ENCODE measurements at regions not wholly inside any gene's neighbourhood (a gene's known extent, or its start where the extent isn't known, plus 50 kb on each side); places are given as distances from the start of the nearest gene placed in this dataset.

DNA sequence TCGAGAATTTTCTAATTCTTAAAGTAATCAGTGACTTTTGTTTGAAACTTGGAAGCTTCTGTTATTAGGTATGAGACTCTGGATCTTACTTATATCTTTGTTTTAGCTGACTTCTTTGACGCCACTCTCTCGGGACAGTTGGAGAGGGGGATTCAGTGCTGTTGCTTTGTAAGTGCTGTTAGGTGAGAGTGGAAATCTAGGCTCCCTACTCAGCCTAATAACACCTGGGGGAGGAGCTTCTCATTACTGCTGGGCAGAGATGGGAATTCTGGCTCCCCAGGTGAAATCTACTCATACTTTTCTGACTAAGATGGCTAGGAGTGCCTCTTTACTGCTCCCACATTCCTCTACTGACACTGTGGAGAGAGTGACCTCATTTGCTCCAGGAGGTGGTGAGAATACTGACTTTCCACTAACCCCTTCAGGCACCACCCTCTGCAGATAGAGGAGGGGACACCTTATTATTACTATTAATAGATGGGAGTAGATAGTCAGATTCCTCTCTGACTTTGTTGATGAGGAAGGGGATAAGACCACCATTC is 324.9 kb upstream of the SPRY2 start:
- Mint-ChIP-seq H3K27ac (ENCODE audit: low read depth) (no peak overlapping the region), H3K4me3 (no peak overlapping the region), H3K27me3 (no peaks in the 10 kb centered on the region), H3K36me3 (ENCODE audit: insufficient read depth) (no peaks in the 10 kb centered on the region), H3K4me1 (no peaks in the 10 kb centered on the region), H3K9me3 (peaks cover 2% of the 10 kb centered on the region)
- DNase-seq (ENCODE audit: low spot score in 2 of 2), result no peak
- ATAC-seq (replicated peaks; ENCODE audit: extremely low read depth, poor library complexity, severe bottlenecking), result no peak

DNA sequence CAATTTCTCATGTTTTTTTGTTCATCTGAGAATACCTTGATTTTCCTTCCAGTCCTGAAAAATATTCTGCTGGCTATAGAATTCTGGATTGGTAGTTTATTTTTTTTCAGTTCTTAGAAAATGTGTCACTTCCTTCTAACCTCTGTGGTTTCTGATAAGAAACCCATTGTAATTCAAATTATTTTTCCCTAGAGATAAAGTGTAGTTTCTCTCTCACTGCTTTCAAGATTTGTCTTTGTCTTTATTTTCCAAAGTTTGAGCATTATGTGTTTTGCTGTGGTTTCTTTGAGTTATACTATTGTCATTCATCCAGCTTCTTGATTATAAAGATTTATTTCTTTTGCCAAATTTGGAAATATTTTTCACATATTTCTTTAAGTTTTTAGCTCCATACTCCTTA is 324.0 kb upstream of the SPRY2 start:
- H3K27ac Mint-ChIP-seq (ENCODE audit: low read depth), result no peak overlapping the region
- H3K27me3 Mint-ChIP-seq, result no peaks in the 10 kb centered on the region
- no peaks in the 10 kb centered on the region for H3K36me3 Mint-ChIP-seq (ENCODE audit: insufficient read depth)
- no peaks in the 10 kb centered on the region for H3K9me3 Mint-ChIP-seq
- H3K4me3 Mint-ChIP-seq, result no peak overlapping the region
- H3K4me1 Mint-ChIP-seq, result no peaks in the 10 kb centered on the region
- ATAC-seq (replicated peaks; ENCODE audit: extremely low read depth, poor library complexity, severe bottlenecking) (no peak), DNase-seq (ENCODE audit: low spot score in 2 of 2) (no peak)

DNA sequence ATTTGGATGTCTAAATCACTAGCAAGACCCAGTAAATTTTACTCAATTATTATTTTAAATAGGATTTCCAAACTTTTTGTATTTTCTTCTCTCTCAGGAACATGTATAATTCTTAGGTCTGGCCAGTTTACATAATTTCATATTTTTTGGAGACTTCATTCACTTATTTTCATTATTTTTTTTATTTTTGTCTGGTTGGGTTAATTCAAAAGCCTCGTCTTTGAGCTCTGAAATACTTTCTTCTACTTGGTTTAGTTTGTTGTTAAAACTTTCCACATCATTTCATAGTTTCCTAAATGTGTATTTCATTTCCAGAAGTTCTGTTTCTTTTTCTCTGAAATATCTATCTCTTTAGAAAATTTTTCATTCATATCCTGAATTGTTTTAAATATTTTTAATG is 322.9 kb upstream of the SPRY2 start:
- Mint-ChIP-seq H3K4me1 (no peaks in the 10 kb centered on the region), H3K36me3 (ENCODE audit: insufficient read depth) (no peaks in the 10 kb centered on the region), H3K27ac (ENCODE audit: low read depth) (no peak overlapping the region), H3K27me3 (no peaks in the 10 kb centered on the region), H3K9me3 (no peaks in the 10 kb centered on the region), H3K4me3 (no peak overlapping the region)
- DNase-seq (ENCODE audit: low spot score in 2 of 2) (no peak), ATAC-seq (replicated peaks; ENCODE audit: extremely low read depth, poor library complexity, severe bottlenecking) (no peak)

DNA sequence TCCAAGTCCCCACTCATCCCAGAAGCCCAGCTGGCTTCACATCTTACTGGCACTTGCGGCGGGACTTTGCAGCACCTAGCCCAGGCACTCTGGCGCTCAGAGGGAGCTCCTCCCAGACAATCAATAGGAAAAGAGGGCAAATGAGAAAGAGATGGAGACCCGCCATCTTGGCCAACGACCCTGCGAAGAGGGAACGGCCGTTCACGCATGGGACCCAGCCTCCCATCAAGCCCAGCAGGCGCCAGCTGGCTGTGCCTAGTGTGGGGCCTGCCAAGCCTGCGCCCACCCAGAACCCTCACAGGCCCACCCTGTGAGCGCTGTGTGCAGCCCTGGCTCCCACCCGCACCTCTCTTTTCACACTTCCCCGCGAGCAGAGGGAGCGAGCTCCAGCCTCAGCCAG is 317.8 kb upstream of the SPRY2 start:
- ATAC-seq (replicated peaks; ENCODE audit: extremely low read depth, poor library complexity, severe bottlenecking) (no peak), DNase-seq (ENCODE audit: low spot score in 2 of 2) (no peak)
- no peaks in the 10 kb centered on the region for H3K36me3 Mint-ChIP-seq (ENCODE audit: insufficient read depth)
- no peak overlapping the region for H3K4me3 Mint-ChIP-seq
- no peaks in the 10 kb centered on the region for H3K4me1 Mint-ChIP-seq
- H3K27me3 Mint-ChIP-seq, result no peaks in the 10 kb centered on the region
- no peak overlapping the region for H3K27ac Mint-ChIP-seq (ENCODE audit: low read depth)
- peaks cover 5% of the 10 kb centered on the region for H3K9me3 Mint-ChIP-seq

DNA sequence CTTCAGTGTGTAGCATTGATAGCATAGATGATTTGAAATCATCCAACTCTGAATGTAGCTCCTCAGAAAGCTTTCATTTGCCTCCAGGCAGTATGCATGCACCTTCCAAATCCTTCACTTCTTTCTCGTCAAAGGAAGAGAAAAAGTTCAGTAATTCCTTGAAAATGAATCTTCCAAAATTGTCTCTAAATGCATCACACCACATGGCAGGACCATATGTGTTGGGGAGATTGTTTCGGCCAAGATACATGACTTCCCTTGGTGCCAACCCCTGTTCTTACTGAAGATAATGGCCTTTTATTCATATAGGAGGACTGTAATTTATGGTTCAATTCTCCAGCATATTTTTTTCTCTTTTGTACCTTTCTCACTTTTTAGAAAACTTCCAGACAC is 315.6 kb upstream of the SPRY2 start:
- Mint-ChIP-seq H3K27ac (ENCODE audit: low read depth) (no peak overlapping the region), H3K4me1 (no peaks in the 10 kb centered on the region)

DNA sequence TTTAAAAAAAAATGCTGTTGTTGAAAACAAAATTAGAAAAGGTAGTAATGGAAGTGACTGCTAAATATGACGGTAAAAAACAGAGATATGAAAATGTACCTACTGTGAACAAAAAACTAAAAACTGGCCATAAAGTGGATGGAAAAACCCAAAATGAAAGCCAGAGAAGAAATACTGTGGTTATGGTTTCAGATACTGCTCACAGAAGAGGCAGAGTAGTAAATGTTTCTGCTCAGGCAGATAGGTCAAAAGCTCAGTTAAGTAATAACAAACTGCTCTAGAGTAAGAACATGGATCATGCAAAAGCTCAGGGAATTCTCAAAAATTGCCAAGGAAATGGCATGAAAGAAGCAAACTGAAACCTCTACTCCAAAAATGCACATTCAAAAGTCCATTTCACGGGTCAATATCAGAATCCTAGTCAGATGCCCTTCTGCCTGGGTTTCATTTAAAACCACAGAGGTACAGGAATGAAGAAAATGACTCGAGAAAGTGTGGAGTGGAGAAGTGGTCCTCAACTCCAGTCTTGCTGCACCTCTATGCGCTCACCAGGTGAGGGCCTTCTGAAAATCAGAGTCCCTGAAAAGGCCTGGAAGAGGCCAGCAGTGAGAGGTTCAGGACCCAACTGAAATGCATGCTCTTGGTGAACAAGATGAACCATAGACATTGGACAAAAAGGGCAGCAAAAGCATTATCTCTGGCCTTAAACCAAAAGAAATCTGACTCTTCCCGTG is 315.0 kb upstream of the SPRY2 start:
- Mint-ChIP-seq H3K36me3 (ENCODE audit: insufficient read depth) (no peaks in the 10 kb centered on the region), H3K27ac (ENCODE audit: low read depth) (no peak overlapping the region), H3K9me3 (peaks cover 5% of the 10 kb centered on the region), H3K4me3 (no peak overlapping the region), H3K4me1 (no peaks in the 10 kb centered on the region), H3K27me3 (no peaks in the 10 kb centered on the region)
- ATAC-seq (replicated peaks; ENCODE audit: extremely low read depth, poor library complexity, severe bottlenecking) (no peak), DNase-seq (ENCODE audit: low spot score in 2 of 2) (no peak)

More for the DNA sequence above, 315.6 kb upstream of the SPRY2 start:
- Mint-ChIP-seq H3K9me3 (peaks cover 5% of the 10 kb centered on the region), H3K36me3 (ENCODE audit: insufficient read depth) (no peaks in the 10 kb centered on the region), H3K27me3 (no peaks in the 10 kb centered on the region), H3K4me3 (no peak overlapping the region)
- DNase-seq (ENCODE audit: low spot score in 2 of 2) (no peak), ATAC-seq (replicated peaks; ENCODE audit: extremely low read depth, poor library complexity, severe bottlenecking) (no peak)

DNA sequence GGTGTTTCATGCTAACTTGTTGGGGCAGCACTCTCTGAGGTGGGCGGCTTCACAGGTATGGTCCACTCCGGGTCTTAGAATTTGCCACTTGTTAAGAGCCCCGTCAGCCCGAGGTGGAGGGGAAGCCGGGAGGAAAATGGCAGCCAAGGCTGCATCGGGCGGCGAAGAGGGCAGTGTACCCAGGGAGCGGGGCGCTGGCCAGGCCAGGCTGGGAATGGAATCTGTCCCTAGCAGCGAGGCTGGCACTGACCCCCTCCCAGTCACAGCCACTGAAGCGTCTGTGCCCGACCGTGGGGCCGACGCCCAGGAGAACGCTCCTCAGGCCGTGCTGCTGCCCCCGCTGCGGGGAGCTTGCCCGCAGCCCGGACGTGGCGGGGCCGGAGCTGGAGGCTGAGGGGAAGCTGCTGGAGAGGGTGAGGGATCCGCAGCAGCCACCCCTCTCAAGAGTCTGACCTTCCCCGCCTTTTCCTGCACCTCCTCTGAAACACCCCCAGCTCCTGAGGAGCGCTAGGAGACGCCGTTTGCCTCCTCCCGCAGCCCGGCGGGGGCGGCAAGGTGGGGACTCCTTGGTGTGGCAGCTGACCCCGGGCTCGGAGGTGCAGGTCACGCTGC is 313.8 kb upstream of the SPRY2 start:
- DNase-seq (ENCODE audit: low spot score in 2 of 2) (no peak), ATAC-seq (replicated peaks; ENCODE audit: extremely low read depth, poor library complexity, severe bottlenecking) (no peak)
- Mint-ChIP-seq H3K36me3 (ENCODE audit: insufficient read depth) (no peaks in the 10 kb centered on the region), H3K27me3 (no peaks in the 10 kb centered on the region), H3K4me3 (no peak overlapping the region), H3K4me1 (no peaks in the 10 kb centered on the region), H3K9me3 (peaks cover 13% of the 10 kb centered on the region), H3K27ac (ENCODE audit: low read depth) (no peak overlapping the region)

DNA sequence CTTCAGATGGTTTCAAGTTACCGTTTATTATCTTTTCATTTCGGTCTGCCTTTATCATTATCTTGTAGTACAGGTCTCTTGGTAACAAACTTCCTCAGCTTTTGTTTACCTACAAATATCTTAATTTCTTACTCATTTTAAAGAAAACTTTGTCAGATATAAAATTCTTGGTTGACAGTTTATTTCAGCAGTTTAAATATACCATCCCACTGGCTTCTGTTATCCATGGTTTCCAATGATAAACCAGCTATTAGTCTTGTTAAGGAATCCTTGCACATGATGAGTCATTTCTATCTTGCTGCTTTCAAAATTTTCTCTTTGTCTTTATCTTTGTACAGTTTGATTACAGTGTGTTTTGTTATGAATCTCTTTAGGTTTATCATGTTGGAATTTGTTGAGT is 308.3 kb upstream of the SPRY2 start:
- H3K4me3 Mint-ChIP-seq, result no peak overlapping the region
- ATAC-seq (replicated peaks; ENCODE audit: extremely low read depth, poor library complexity, severe bottlenecking) (no peak), DNase-seq (ENCODE audit: low spot score in 2 of 2) (no peak)
- H3K36me3 Mint-ChIP-seq (ENCODE audit: insufficient read depth), result no peaks in the 10 kb centered on the region
- no peaks in the 10 kb centered on the region for H3K27me3 Mint-ChIP-seq
- H3K27ac Mint-ChIP-seq (ENCODE audit: low read depth), result no peak overlapping the region
- H3K9me3 Mint-ChIP-seq, result peaks cover 17% of the 10 kb centered on the region
- H3K4me1 Mint-ChIP-seq, result no peaks in the 10 kb centered on the region

DNA sequence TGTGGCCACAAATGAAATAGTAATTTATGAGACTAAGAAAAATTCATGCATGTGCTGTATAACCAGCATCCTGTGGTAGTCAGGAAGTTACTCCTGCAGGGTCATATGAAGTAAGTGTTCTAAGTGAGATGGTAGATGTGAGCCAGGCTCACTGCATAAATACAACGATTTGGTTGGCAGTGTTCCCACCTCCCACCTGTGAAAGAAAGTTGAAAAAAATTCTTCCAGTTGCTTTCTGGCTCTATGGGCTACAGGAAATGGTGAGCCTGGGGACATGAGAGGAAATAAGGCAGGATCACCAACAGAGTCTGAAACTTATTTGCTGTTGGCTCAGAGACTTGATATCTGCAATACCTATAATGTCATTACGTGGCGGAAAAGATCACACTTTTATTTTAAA is 301.7 kb upstream of the SPRY2 start:
- no peaks in the 10 kb centered on the region for H3K27me3 Mint-ChIP-seq
- H3K4me3 Mint-ChIP-seq, result no peak overlapping the region
- H3K36me3 Mint-ChIP-seq (ENCODE audit: insufficient read depth), result no peaks in the 10 kb centered on the region
- no peak overlapping the region for H3K27ac Mint-ChIP-seq (ENCODE audit: low read depth)
- H3K9me3 Mint-ChIP-seq, result no peaks in the 10 kb centered on the region
- no peaks in the 10 kb centered on the region for H3K4me1 Mint-ChIP-seq
- DNase-seq (ENCODE audit: low spot score in 2 of 2) (no peak), ATAC-seq (replicated peaks; ENCODE audit: extremely low read depth, poor library complexity, severe bottlenecking) (no peak)

DNA sequence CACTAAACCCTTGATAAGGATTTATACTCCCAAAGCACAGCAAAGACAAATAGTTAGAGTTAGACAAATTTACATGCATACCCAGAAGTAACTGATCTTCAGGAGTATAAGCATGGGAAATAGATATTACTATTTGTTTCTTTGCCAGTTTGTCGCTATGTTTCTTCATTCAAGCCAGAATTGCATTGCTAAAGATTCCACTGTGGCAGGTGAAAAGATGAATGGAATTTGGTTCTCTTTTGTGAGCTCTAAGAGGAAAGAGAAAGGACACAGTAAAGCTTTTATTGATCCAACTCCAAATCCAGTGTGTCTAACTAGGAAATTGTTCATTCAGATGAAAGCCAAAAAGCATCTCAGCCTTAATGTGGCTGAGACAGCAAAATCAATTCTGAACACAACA is 292.3 kb upstream of the SPRY2 start:
- H3K27ac Mint-ChIP-seq (ENCODE audit: low read depth), result no peak overlapping the region
- H3K27me3 Mint-ChIP-seq, result no peaks in the 10 kb centered on the region
- H3K4me3 Mint-ChIP-seq, result no peak overlapping the region
- no peaks in the 10 kb centered on the region for H3K9me3 Mint-ChIP-seq
- ATAC-seq (replicated peaks; ENCODE audit: extremely low read depth, poor library complexity, severe bottlenecking) (no peak), DNase-seq (ENCODE audit: low spot score in 2 of 2) (no peak)
- no peaks in the 10 kb centered on the region for H3K36me3 Mint-ChIP-seq (ENCODE audit: insufficient read depth)
- H3K4me1 Mint-ChIP-seq, result peaks cover 7% of the 10 kb centered on the region

DNA sequence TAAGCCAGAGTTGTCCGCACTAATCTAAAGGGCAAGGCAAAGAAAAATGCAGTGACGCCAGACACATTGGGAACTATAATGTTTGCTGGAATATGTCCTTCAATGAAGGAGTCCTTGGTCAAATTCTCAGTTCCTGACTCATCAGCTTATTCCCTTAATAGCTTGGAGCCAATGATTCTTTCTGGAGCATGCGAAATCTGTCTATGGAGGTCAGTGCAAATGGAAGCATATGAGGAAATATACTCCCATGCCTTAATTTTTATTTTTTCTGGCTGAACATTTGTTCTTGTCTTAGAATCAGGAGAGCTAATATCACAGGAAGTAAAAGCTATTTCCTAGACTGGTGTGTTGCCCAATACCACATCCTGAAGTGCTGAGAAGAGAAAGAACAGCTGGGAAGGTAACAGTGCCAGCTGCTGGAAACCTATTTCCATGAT is 289.8 kb upstream of the SPRY2 start:
- H3K27me3 Mint-ChIP-seq, result no peaks in the 10 kb centered on the region
- H3K4me3 Mint-ChIP-seq, result no peak overlapping the region
- H3K4me1 Mint-ChIP-seq, result peaks cover 7% of the 10 kb centered on the region
- no peak for DNase-seq (ENCODE audit: low spot score in 2 of 2)
- ATAC-seq (replicated peaks; ENCODE audit: extremely low read depth, poor library complexity, severe bottlenecking), result no peak
- H3K27ac Mint-ChIP-seq (ENCODE audit: low read depth), result no peak overlapping the region
- H3K9me3 Mint-ChIP-seq, result peaks cover 5% of the 10 kb centered on the region
- H3K36me3 Mint-ChIP-seq (ENCODE audit: insufficient read depth), result no peaks in the 10 kb centered on the region

DNA sequence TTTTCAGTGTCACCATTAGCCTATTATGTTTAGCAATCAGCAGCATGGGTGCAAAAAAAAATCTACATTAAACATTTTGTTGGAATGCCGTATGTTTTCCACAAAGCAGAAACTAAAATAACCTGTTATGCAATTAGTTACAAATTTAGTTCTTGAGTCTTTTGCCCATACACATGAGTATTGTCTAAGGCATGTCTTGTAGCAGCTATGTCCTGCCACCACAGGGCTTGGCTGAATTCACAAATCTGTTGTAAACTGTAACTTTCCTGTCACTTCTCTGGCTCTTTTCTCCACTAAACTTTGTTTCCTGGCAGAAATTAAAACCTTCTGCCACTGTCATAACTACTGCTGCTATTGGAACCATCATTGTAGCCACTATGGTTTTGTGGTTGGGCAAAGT is 277.9 kb upstream of the SPRY2 start:
- H3K36me3 Mint-ChIP-seq (ENCODE audit: insufficient read depth), result no peaks in the 10 kb centered on the region
- no peak overlapping the region for H3K4me3 Mint-ChIP-seq
- DNase-seq (ENCODE audit: low spot score in 2 of 2) (no peak), ATAC-seq (replicated peaks; ENCODE audit: extremely low read depth, poor library complexity, severe bottlenecking) (no peak)
- no peaks in the 10 kb centered on the region for H3K27me3 Mint-ChIP-seq
- peaks cover 9% of the 10 kb centered on the region for H3K9me3 Mint-ChIP-seq
- no peak overlapping the region for H3K27ac Mint-ChIP-seq (ENCODE audit: low read depth)
- H3K4me1 Mint-ChIP-seq, result no peaks in the 10 kb centered on the region

DNA sequence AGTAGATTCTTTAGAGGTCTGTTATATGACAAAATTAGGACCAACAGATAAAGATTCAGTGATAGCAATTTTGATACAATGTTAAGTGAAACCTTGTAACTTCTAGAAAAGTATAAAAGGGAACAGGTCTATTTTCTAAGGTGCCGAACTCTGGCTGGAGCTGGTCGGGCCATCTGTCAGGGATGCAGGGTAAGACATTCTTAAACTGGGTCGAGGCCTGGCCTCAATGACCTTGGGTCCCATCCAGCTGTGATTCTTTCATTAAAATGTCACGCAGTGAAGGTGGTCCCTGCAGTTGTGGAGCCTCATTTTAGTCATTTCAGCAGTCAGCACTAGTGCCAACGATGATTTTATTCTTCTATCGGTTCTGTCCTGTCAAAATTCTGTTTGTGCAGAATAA is 271.9 kb upstream of the SPRY2 start:
- ATAC-seq (replicated peaks; ENCODE audit: extremely low read depth, poor library complexity, severe bottlenecking), result no peak

More for the DNA sequence above, 271.9 kb upstream of the SPRY2 start:
- Mint-ChIP-seq H3K27ac (ENCODE audit: low read depth) (no peak overlapping the region), H3K9me3 (peaks cover 9% of the 10 kb centered on the region), H3K36me3 (ENCODE audit: insufficient read depth) (no peaks in the 10 kb centered on the region), H3K4me1 (no peaks in the 10 kb centered on the region), H3K27me3 (no peaks in the 10 kb centered on the region), H3K4me3 (no peak overlapping the region)
- no peak for DNase-seq (ENCODE audit: low spot score in 2 of 2)
